Osteocyte (in vitro differentiated cells): ENCODE measurements at regions not wholly inside any gene's neighbourhood (a gene's known extent, or its start where the extent isn't known, plus 50 kb on each side); places are given as distances from the start of the nearest gene placed in this dataset.

Experiments used
- DNase-seq: peaks from one replicate; pipeline ENCODE4 v3.0.0; 2021; ENCODE audit warnings: mixed read lengths; ENCODE audit not compliant: unreplicated experiment; ENCODE audit errors: extremely low spot score
- H3K27ac Mint-ChIP-seq: one replicate; pipeline ENCODE4 v1.8.0; 2021; ENCODE audit warnings: mild to moderate bottlenecking, mixed read lengths; ENCODE audit not compliant: unreplicated experiment
- H3K27me3 Mint-ChIP-seq: one replicate; pipeline ENCODE4 v1.8.0; 2021; ENCODE audit warnings: mixed read lengths; ENCODE audit not compliant: unreplicated experiment
- H3K36me3 Mint-ChIP-seq: one replicate; pipeline ENCODE4 v1.8.0; 2021; ENCODE audit warnings: mixed read lengths; ENCODE audit not compliant: unreplicated experiment
- H3K4me1 Mint-ChIP-seq: one replicate; pipeline ENCODE4 v1.8.0; 2021; ENCODE audit warnings: mixed read lengths; ENCODE audit not compliant: unreplicated experiment
- H3K4me3 Mint-ChIP-seq: one replicate; pipeline ENCODE4 v1.8.0; 2021; ENCODE audit warnings: mild to moderate bottlenecking, moderate library complexity, mixed read lengths; ENCODE audit not compliant: unreplicated experiment
- H3K9me3 Mint-ChIP-seq: one replicate; pipeline ENCODE4 v1.8.0; 2021; ENCODE audit warnings: mixed read lengths; ENCODE audit not compliant: unreplicated experiment
- CTCF ChIP-seq: fragments of 200-600 bp; sonication (generic); IDR thresholded peaks from 2 replicates; pipeline ENCODE4 v1.5.0; 2021; ENCODE audit warnings: antibody characterized with exemption, mild to moderate bottlenecking, moderate library complexity

GRCh38 chr22:27593378-27593777 is 208.2 kb downstream of the MN1 start:
- Mint-ChIP-seq H3K4me3 (no peak overlapping the region), H3K27me3 (no peaks in the 10 kb centered on the region), H3K4me1 (no peaks in the 10 kb centered on the region), H3K27ac (no peak overlapping the region), H3K9me3 (no peaks in the 10 kb centered on the region), H3K36me3 (no peaks in the 10 kb centered on the region)
- DNase-seq = no peak
- TF ChIP-seq CTCF = no peak

GRCh38 chr22:27594020-27594419 is 207.5 kb downstream of the MN1 start:
- TF ChIP-seq CTCF = no peak
- H3K36me3 Mint-ChIP-seq = no peaks in the 10 kb centered on the region
- H3K4me1 Mint-ChIP-seq = no peaks in the 10 kb centered on the region
- no peak for DNase-seq
- H3K9me3 Mint-ChIP-seq = no peaks in the 10 kb centered on the region
- H3K27me3 Mint-ChIP-seq = no peaks in the 10 kb centered on the region
- no peak overlapping the region for H3K4me3 Mint-ChIP-seq
- H3K27ac Mint-ChIP-seq = no peak overlapping the region

GRCh38 chr22:27594474-27595134 is 207.0 kb downstream of the MN1 start:
- H3K27ac Mint-ChIP-seq = no peak overlapping the region
- no peak for TF ChIP-seq CTCF
- DNase-seq = no peak
- H3K4me3 Mint-ChIP-seq = no peak overlapping the region
- no peaks in the 10 kb centered on the region for H3K27me3 Mint-ChIP-seq
- H3K36me3 Mint-ChIP-seq = no peaks in the 10 kb centered on the region
- no peaks in the 10 kb centered on the region for H3K4me1 Mint-ChIP-seq
- no peaks in the 10 kb centered on the region for H3K9me3 Mint-ChIP-seq

- DNase-seq = no peak
- Mint-ChIP-seq H3K27me3 (no peaks in the 10 kb centered on the region), H3K27ac (no peak overlapping the region), H3K36me3 (no peaks in the 10 kb centered on the region), H3K4me1 (peaks cover 2% of the 10 kb centered on the region), H3K4me3 (no peak overlapping the region), H3K9me3 (no peaks in the 10 kb centered on the region)
- no peak for TF ChIP-seq CTCF
Measured at GRCh38 chr22:27596133-27596870, 205.3 kb downstream of the MN1 start.

- DNase-seq = no peak
- Mint-ChIP-seq H3K27me3 (no peaks in the 10 kb centered on the region), H3K4me1 (peaks cover 8% of the 10 kb centered on the region), H3K36me3 (no peaks in the 10 kb centered on the region), H3K4me3 (no peak overlapping the region), H3K9me3 (no peaks in the 10 kb centered on the region), H3K27ac (no peak overlapping the region)
- no peak for TF ChIP-seq CTCF
Measured at GRCh38 chr22:27597703-27598444, 203.7 kb downstream of the MN1 start.
